ENCODE measurements at regions not wholly inside any gene's neighbourhood (a gene's known extent, or its start where the extent isn't known, plus 50 kb on each side); places are given as distances from the start of the nearest gene placed in this dataset.

GRCh38 chr2:153077311-153077710 lies 358.9 kb downstream of the ARL6IP6 start:
- TF ChIP-seq, protein P1, sequence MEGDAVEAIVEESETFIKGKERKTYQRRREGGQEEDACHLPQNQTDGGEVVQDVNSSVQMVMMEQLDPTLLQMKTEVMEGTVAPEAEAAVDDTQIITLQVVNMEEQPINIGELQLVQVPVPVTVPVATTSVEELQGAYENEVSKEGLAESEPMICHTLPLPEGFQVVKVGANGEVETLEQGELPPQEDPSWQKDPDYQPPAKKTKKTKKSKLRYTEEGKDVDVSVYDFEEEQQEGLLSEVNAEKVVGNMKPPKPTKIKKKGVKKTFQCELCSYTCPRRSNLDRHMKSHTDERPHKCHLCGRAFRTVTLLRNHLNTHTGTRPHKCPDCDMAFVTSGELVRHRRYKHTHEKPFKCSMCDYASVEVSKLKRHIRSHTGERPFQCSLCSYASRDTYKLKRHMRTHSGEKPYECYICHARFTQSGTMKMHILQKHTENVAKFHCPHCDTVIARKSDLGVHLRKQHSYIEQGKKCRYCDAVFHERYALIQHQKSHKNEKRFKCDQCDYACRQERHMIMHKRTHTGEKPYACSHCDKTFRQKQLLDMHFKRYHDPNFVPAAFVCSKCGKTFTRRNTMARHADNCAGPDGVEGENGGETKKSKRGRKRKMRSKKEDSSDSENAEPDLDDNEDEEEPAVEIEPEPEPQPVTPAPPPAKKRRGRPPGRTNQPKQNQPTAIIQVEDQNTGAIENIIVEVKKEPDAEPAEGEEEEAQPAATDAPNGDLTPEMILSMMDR (IDR thresholded peaks at IDR 0.05 in 4 of 5, conservative IDR thresholded peaks at IDR 0.05 in 1 of 5) = no peak
- no peak for TF ChIP-seq POLR2A (IDR thresholded peaks at IDR 0.05)
